Brain microvascular endothelial cell (primary cell): ENCODE measurements at regions not wholly inside any gene's neighbourhood (a gene's known extent, or its start where the extent isn't known, plus 50 kb on each side); places are given as distances from the start of the nearest gene placed in this dataset.

Experiments
- DNase-seq: peaks from one replicate; pipeline ENCODE4 v3.0.0-alpha.2; 2020
- H3K27ac ChIP-seq: fragments of 250-450 bp; sonication (Bioruptor Pico); 2 replicates; pipeline ENCODE4 v1.5.1; 2020; ENCODE audit warnings: mild to moderate bottlenecking, moderate library complexity
- H3K27me3 ChIP-seq: fragments of 250-450 bp; sonication (Bioruptor Pico); replicated peaks from 2 replicates; pipeline ENCODE4 v1.5.1; 2020; ENCODE audit warnings: mild to moderate bottlenecking
- H3K36me3 ChIP-seq: fragments of 250-450 bp; sonication (Bioruptor Pico); replicated peaks from 2 replicates; pipeline ENCODE4 v1.5.1; 2020; ENCODE audit warnings: mild to moderate bottlenecking
- H3K4me3 ChIP-seq: 2 replicates; pipeline ENCODE4 v1.5.1; 2011; ENCODE audit warnings: low read depth, mild to moderate bottlenecking, control low read depth, low read length, moderate library complexity
- in situ Hi-C: cut with HindIII; loops from 2 replicates; pipeline ENCODE4 v1.10.0; 2017; ENCODE audit warnings: low sequenced_read_pairs, low pct_ligation_motif_present
- TF ChIP-seq, protein P1 (sequence below): IDR thresholded peaks from 2 replicates; pipeline ENCODE4 v1.5.1; 2011; ENCODE audit warnings: low read depth, mild to moderate bottlenecking, moderate library complexity, low read length, control low read depth, inconsistent platforms; ENCODE audit errors: missing control alignments

DNA sequence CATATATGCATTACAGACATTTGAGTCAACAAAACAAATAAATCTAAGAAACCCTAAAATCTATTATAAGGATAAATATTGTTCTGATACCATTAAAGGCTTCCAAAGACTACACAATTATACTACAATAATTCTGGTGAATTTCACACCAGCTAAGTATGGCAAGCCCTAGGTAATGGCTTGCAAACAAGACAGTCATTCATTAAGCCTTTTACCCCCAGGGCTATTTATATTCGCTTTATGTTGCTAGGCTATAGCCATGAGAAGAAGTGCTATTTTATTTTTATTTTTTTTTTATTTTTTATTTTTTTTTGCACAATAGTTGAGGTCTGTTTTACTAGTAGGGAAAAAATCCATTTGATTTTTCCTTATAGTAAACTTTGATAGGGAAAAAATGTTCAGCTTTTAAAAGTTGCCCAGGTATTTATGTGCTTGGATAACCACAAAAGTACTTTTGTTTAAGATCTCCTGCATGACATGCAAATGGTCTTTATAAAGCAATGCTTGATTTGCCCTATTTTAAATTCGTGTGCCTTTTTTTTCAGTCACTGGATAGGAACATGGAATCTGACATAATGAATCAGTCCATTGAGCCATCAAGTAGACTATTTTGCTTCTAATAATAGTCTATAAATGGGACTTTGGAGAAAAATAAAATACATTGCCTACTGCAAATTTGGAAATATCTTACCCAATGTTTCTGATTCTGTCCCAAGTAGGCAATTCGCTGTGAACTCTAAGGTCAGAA lies 946.3 kb upstream of the COX7C start:
- DNase-seq: no peak
- no peaks in the 10 kb centered on the region for H3K27me3 ChIP-seq
- in situ Hi-C loops: no loop called here
- no peaks in the 10 kb centered on the region for H3K36me3 ChIP-seq
- H3K27ac ChIP-seq: no peak overlapping the region
- TF ChIP-seq, protein P1, sequence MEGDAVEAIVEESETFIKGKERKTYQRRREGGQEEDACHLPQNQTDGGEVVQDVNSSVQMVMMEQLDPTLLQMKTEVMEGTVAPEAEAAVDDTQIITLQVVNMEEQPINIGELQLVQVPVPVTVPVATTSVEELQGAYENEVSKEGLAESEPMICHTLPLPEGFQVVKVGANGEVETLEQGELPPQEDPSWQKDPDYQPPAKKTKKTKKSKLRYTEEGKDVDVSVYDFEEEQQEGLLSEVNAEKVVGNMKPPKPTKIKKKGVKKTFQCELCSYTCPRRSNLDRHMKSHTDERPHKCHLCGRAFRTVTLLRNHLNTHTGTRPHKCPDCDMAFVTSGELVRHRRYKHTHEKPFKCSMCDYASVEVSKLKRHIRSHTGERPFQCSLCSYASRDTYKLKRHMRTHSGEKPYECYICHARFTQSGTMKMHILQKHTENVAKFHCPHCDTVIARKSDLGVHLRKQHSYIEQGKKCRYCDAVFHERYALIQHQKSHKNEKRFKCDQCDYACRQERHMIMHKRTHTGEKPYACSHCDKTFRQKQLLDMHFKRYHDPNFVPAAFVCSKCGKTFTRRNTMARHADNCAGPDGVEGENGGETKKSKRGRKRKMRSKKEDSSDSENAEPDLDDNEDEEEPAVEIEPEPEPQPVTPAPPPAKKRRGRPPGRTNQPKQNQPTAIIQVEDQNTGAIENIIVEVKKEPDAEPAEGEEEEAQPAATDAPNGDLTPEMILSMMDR: no peak
- H3K4me3 ChIP-seq: no peak overlapping the region

DNA sequence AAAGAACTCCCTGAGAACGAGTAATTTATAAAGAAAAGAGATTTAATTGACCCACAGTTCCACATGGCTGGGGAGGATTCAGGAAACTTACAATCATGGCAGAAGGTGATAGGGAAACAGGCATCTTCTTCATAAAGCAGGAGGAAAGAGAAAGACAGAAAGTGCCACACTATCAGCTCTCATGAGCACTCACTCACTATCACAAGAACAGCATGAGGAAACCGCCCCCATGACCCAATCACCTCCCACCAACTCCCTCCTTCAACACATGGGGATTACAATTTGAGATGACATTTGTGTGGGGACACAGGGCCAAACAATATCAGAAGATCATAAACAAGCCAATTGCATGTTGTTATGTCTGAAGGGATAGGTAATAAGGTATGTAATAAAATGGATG lies 935.9 kb upstream of the COX7C start:
- DNase-seq: no peak
- in situ Hi-C loops: no loop called here
- no peak overlapping the region for H3K4me3 ChIP-seq
- TF ChIP-seq, protein P1: no peak
- H3K27me3 ChIP-seq: no peaks in the 10 kb centered on the region
- no peak overlapping the region for H3K27ac ChIP-seq
- H3K36me3 ChIP-seq: no peaks in the 10 kb centered on the region

GRCh38 chr5:85684351-85684750 lies 933.4 kb upstream of the COX7C start:
- no peaks in the 10 kb centered on the region for H3K27me3 ChIP-seq
- DNase-seq: no peak
- TF ChIP-seq, protein P1: no peak
- no peak overlapping the region for H3K4me3 ChIP-seq
- in situ Hi-C loops: no loop called here
- H3K27ac ChIP-seq: no peak overlapping the region
- no peaks in the 10 kb centered on the region for H3K36me3 ChIP-seq

DNA sequence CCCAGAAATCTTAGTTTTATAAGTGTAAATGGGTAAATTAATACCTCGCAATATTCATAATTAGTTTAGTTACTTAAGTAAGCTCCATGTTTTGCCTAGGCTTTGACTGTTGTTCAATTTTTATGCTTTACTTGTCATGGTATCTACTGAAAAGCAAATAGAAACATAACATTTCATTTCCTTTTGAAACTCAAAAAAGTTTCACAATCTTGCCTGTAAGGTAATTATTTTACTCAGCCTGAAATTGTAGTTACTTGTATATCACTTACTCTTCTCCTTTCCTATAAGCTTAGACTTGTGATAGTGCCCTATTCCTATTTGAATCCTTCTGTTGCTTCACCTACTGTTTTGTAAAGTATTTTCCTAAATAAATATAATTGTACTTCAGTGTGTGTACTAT lies 914.4 kb upstream of the COX7C start:
- DNase-seq: no peak
- TF ChIP-seq, protein P1: no peak
- in situ Hi-C loops: no loop called here
- no peaks in the 10 kb centered on the region for H3K36me3 ChIP-seq
- no peaks in the 10 kb centered on the region for H3K27me3 ChIP-seq
- H3K4me3 ChIP-seq: no peak overlapping the region
- no peak overlapping the region for H3K27ac ChIP-seq

GRCh38 chr5:85709728-85710127 lies 908.0 kb upstream of the COX7C start:
- no peaks in the 10 kb centered on the region for H3K36me3 ChIP-seq
- in situ Hi-C loops: no loop called here

More at GRCh38 chr5:85709728-85710127, 908.0 kb upstream of the COX7C start:
- H3K27ac ChIP-seq: no peak overlapping the region
- DNase-seq: no peak
- TF ChIP-seq, protein P1: no peak
- H3K4me3 ChIP-seq: no peak overlapping the region
- no peaks in the 10 kb centered on the region for H3K27me3 ChIP-seq
